ENCODE measurements at regions not wholly inside any gene's neighbourhood (a gene's known extent, or its start where the extent isn't known, plus 50 kb on each side); places are given as distances from the start of the nearest gene placed in this dataset.
A peak's percentile ranks its signal among the peaks of the same experiment; 100 is the strongest.

DNA sequence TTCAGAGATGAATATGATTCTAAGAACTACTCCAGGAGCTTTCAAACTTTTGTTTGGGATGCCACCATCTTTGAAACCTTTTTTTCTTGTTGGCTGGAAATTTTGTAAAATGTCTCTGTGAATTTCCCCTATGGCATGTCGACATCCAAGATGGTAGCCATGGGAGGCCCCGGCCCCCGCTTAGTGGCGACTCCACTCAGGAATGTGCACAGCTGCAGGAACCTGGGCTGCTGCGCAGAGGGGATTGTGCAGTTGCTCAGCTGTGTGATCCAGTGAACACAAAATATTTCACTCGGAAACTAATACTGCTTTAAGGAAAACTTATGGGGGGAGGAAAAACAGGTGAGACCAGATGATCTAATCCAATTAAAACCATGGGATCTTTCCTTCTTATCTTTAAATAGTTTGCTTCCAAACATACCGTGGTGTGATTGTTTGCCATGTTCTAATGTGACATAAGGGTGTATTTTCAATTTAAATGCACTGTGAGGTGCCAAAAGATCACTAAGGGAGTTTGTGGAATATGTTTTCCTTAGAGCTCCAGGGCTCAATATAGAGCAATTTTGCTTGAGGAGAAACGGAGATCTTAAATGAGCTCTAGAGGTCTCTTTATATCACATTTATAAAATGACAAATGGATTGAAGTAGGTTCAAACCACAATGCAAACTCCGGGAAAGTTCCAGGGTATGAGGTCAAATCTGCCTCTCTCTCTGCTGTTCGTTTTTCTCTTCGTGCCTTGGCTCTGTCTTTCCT lies 497.7 kb downstream of the FGF9 start:
- in situ Hi-C loops (cut with HindIII; ENCODE audit: low pct_unique_long_range_greater_than_20kb, low sequenced_read_pairs): no loop called here
- no peak for DNase-seq (ENCODE audit: low read depth)

- in situ Hi-C loops (cut with HindIII; ENCODE audit: low pct_unique_long_range_greater_than_20kb, low sequenced_read_pairs): no loop called here
- DNase-seq (ENCODE audit: low read depth): no peak
These were observed 498.6 kb downstream of the FGF9 start for GRCh38 chr13:22169473-22169872.

GRCh38 chr13:22173610-22174009 lies 502.7 kb downstream of the FGF9 start:
- peak; percentile 27 for DNase-seq (ENCODE audit: low read depth)
- in situ Hi-C loops (cut with HindIII; ENCODE audit: low pct_unique_long_range_greater_than_20kb, low sequenced_read_pairs): no loop called here

DNA sequence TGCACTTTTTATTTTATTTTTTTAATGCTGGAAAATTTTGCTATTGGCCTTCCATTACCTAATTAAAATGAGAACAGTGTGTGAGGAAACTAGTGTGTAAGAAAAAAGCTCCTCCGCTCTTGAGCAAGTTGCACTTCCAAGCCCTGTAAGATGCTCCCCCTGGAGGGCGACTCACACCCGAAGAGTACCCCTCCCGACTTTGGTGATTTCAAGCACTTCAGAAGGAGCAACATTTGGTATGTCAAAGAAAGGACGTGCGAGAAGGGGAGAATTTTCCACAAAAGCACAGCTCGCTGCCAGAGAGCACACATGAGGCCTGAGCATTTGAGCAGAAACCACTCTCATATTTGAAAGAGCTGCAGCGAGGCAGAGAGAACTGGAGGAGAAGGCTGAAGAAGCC lies 504.4 kb downstream of the FGF9 start:
- in situ Hi-C loops (cut with HindIII; ENCODE audit: low pct_unique_long_range_greater_than_20kb, low sequenced_read_pairs): no loop called here
- DNase-seq (ENCODE audit: low read depth): no peak

- DNase-seq (ENCODE audit: low read depth): no peak
- in situ Hi-C loops (cut with HindIII; ENCODE audit: low pct_unique_long_range_greater_than_20kb, low sequenced_read_pairs): no loop called here
These were observed 504.9 kb downstream of the FGF9 start for GRCh38 chr13:22175815-22176214.

DNA sequence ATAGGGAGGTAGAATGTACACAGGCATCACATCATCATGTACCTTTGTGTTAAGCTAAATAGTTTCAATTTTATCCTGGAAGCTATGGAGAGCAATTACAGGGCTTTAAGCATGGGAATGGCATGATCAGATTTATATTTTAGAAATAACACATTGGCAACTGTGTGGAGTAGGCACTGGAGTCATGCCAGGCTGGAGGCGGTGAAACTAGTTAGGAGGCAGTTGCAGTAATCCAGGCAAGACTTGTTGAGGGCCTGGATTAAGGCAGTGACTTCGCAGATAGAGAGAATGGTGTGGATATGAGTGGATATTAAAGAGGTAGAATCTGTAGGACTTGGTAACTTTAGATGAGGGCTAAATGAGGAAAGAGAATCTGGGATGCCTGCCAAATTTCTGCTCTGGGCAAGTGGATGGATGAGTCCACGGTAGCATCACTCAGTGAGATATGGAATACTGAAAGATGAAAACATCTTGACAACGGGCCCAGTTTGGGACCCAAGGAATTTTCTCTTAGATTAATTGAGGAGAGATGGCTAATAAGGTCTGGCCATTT lies 506.2 kb downstream of the FGF9 start:
- DNase-seq (ENCODE audit: low read depth): no peak
- in situ Hi-C loops (cut with HindIII; ENCODE audit: low pct_unique_long_range_greater_than_20kb, low sequenced_read_pairs): no loop called here

DNA sequence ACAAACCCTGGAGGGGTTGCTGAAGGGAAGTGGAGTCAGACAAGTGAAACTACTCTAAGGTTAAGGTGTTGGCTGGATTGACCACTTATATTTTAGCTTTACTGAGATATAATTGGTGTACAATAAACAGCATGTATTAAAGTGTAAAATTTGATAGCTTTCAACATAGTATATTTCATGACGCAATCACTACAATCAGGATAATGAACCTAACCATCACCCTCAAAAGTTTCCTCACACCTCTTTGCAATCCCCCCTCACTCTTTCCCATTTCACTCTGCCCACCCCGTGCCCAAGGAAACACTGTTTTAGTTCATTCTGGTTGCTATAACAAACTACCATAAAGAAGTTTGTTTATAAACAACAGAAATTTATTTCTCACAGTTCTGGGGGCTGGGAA lies 508.0 kb downstream of the FGF9 start:
- DNase-seq (ENCODE audit: low read depth): no peak
- in situ Hi-C loops (cut with HindIII; ENCODE audit: low pct_unique_long_range_greater_than_20kb, low sequenced_read_pairs): no loop called here

DNA sequence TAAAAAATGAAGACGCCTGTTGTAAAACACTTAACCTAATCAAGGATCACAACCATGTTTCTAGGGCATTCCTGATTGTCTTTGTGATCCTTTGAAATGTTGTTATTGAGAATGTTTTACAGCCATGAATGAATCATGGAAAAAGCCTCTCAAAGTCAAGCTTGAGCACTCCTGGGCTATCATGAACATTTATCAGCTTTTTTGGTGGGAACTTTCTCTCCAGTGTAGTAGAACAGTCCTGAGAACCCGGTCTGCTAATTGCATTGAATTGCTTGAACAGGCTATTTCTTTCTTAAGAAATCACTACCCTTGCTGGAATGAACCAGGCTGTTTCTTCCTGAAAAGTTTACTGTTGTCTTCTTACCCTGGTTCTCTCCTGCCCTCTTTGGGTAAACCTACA lies 516.5 kb downstream of the FGF9 start:
- in situ Hi-C loops (cut with HindIII; ENCODE audit: low pct_unique_long_range_greater_than_20kb, low sequenced_read_pairs): no loop called here
- no peak for DNase-seq (ENCODE audit: low read depth)

GRCh38 chr13:22189176-22190048 lies 518.5 kb downstream of the FGF9 start:
- in situ Hi-C loops (cut with HindIII; ENCODE audit: low pct_unique_long_range_greater_than_20kb, low sequenced_read_pairs): no loop called here
- DNase-seq (ENCODE audit: low read depth): no peak

GRCh38 chr13:22193070-22193469 lies 522.2 kb downstream of the FGF9 start:
- no peak for DNase-seq (ENCODE audit: low read depth)

GRCh38 chr13:22194106-22194805 lies 523.4 kb downstream of the FGF9 start:
- in situ Hi-C loops (cut with HindIII; ENCODE audit: low pct_unique_long_range_greater_than_20kb, low sequenced_read_pairs): no loop called here
- no peak for DNase-seq (ENCODE audit: low read depth)

More at GRCh38 chr13:22193070-22193469, 522.2 kb downstream of the FGF9 start:
- in situ Hi-C loops (cut with HindIII; ENCODE audit: low pct_unique_long_range_greater_than_20kb, low sequenced_read_pairs): no loop called here

- in situ Hi-C loops (cut with HindIII; ENCODE audit: low pct_unique_long_range_greater_than_20kb, low sequenced_read_pairs): no loop called here
- DNase-seq (ENCODE audit: low read depth): no peak
These were observed 524.9 kb downstream of the FGF9 start for GRCh38 chr13:22195726-22196125.

DNA sequence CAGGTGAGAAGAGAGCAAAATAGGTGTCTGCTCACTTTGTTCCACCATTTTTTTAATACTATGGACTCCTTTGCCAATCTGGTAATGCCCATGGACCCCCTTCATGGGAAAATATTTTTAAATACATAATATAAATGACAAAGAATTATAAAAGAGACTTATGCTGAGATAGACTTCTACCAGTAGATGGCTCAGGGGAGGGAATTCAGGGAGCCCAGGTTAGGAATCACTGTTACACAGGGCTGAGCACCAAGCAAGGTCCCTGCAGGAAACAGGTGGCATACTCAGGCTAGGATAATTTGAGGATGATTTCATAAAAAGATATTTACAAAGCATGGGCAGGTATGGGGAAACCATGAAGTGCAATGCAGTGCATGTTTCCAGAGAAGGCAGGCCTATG lies 525.9 kb downstream of the FGF9 start:
- DNase-seq (ENCODE audit: low read depth): no peak
- in situ Hi-C loops (cut with HindIII; ENCODE audit: low pct_unique_long_range_greater_than_20kb, low sequenced_read_pairs): no loop called here

DNA sequence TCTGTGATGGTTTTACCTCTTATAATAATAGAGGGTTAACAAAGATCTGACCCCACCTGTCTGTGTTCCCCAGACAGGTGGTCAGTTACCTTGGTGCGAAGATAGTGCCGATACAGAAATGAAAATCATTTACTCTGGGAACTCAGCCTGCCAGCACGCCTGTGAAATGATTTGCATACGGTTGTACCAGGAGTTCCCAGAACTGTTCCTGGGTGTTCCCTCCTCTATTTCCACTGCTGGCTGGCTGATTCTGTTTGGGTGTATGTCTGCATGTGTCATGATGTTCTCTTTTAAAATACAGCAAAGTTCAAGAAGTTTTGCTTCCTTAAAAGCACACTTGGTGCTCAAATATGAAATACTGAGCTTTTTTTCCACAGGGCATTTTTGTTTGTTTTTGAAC lies 527.1 kb downstream of the FGF9 start:
- in situ Hi-C loops (cut with HindIII; ENCODE audit: low pct_unique_long_range_greater_than_20kb, low sequenced_read_pairs): no loop called here
- DNase-seq (ENCODE audit: low read depth): no peak

- in situ Hi-C loops (cut with HindIII; ENCODE audit: low pct_unique_long_range_greater_than_20kb, low sequenced_read_pairs): no loop called here
- DNase-seq (ENCODE audit: low read depth): no peak
These were observed 527.9 kb downstream of the FGF9 start for GRCh38 chr13:22198641-22199217.

GRCh38 chr13:22200440-22200839 lies 529.6 kb downstream of the FGF9 start:
- no peak for DNase-seq (ENCODE audit: low read depth)
- in situ Hi-C loops (cut with HindIII; ENCODE audit: low pct_unique_long_range_greater_than_20kb, low sequenced_read_pairs): no loop called here

- in situ Hi-C loops (cut with HindIII; ENCODE audit: low pct_unique_long_range_greater_than_20kb, low sequenced_read_pairs): no loop called here
- no peak for DNase-seq (ENCODE audit: low read depth)
These were observed 530.6 kb downstream of the FGF9 start for GRCh38 chr13:22201375-22201925.

All from Caki2 (cell line).